ENCODE measurements at regions not wholly inside any gene's neighbourhood (a gene's known extent, or its start where the extent isn't known, plus 50 kb on each side); places are given as distances from the start of the nearest gene placed in this dataset.
A peak's percentile ranks its signal among the peaks of the same experiment; 100 is the strongest.

DNA sequence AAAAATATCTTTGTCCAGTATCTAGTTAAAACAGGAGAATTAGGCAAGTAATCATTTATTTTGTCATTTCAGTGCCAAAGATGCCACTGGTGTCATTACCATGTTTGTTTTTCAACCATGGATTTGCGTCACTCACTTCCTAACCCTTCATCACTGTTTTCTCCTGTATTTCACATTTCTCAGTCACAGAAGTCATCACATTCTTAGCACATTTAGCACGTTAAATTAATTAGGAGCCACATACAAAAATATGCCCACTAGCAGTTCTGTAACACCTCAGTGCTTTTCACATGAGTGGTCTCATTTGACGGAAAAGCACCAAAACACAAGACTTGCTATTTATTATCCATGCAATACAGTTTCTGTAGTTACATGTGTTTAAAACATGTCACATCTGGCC lies 546.0 kb downstream of the METTL15 start (continued):
- TF ChIP-seq, protein P1, sequence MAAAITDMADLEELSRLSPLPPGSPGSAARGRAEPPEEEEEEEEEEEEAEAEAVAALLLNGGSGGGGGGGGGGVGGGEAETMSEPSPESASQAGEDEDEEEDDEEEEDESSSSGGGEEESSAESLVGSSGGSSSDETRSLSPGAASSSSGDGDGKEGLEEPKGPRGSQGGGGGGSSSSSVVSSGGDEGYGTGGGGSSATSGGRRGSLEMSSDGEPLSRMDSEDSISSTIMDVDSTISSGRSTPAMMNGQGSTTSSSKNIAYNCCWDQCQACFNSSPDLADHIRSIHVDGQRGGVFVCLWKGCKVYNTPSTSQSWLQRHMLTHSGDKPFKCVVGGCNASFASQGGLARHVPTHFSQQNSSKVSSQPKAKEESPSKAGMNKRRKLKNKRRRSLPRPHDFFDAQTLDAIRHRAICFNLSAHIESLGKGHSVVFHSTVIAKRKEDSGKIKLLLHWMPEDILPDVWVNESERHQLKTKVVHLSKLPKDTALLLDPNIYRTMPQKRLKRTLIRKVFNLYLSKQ (tag by site-specific recombination; IDR thresholded peaks at IDR 0.05; ENCODE audit: borderline replicate concordance): no peak

DNA sequence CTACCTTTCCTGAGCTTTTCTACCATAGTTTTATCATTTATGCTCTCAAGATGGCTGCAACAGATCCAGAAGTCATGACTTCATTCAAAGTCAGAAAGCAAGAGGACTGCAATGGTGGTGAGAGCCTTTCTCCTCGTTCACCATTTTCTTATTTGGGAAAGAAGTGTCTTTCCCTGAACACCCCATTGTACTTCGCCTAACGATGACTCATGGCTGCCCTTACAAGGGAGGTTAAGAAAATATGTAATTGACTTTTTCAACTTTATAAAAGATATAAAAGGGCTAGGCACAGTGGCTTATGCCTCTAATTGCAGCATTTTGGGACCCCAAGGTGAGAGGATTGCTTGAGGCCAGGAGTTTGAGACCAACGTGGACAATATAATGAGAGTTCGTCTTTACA lies 541.7 kb downstream of the METTL15 start:
- TF ChIP-seq ZNF174 (tag by site-specific recombination; IDR thresholded peaks at IDR 0.05): no peak
- TF ChIP-seq GLIS1 (tag by site-specific recombination; IDR thresholded peaks at IDR 0.05): peak; percentile 61
- CTCF ChIA-PET: interaction anchor here (1.2 kb wide), 1 partner anchor 10 kb away, joined by 4 read pairs; no protein-coding TSS in a partner anchor
- POLR2A ChIA-PET: no interaction called here

DNA sequence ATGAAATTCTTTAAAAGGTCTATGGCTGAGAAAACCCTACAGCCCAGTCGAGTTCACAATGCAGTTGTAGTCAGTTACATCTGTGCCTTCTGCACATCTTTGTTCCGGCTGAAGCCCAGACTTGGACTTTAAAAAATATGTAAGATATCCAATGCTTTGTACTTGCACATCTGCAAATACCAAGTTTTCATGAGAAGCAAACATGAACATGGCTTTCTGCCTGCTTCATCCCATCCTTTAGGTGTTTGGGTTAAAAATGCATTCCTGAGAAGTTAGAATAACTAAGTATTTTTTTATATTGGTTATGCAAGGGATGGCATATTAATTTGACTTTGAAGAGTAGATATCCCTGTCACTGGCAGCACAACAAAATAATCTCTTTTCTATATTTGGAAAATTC lies 528.4 kb downstream of the METTL15 start:
- no peak overlapping the region for H3K27ac ChIP-seq (ENCODE audit: extremely low read depth, low read depth, low read length)
- ChIA-PET POLR2A (no interaction called here), CTCF (no interaction called here)
- H3K4me1 ChIP-seq (ENCODE audit: control insufficient read depth, insufficient read depth, low read length): no peaks in the 10 kb centered on the region
- no peak overlapping the region for H3K4me3 ChIP-seq (ENCODE audit: low read depth, low read length)
- H3K9me3 ChIP-seq (ENCODE audit: control insufficient read depth, insufficient read depth, low read depth, low read length): no peaks in the 10 kb centered on the region
- TF ChIP-seq, protein P2, sequence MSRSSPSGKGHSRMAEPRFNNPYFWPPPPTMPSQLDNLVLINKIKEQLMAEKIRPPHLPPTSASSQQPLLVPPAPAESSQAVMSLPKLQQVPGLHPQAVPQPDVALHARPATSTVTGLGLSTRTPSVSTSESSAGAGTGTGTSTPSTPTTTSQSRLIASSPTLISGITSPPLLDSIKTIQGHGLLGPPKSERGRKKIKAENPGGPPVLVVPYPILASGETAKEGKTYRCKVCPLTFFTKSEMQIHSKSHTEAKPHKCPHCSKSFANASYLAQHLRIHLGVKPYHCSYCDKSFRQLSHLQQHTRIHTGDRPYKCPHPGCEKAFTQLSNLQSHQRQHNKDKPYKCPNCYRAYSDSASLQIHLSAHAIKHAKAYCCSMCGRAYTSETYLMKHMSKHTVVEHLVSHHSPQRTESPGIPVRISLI (tag by site-specific recombination; IDR thresholded peaks at IDR 0.05): no peak
- no peak for TF ChIP-seq ZNF660 (tag by site-specific recombination; IDR thresholded peaks at IDR 0.05)
- no peak for TF ChIP-seq ZNF223 (tag by site-specific recombination; IDR thresholded peaks at IDR 0.05)
- TF ChIP-seq ZNF24 (tag by site-specific recombination; IDR thresholded peaks at IDR 0.05): no peak
- no peak for TF ChIP-seq KLF7 (tag by site-specific recombination; IDR thresholded peaks at IDR 0.05; ENCODE audit: borderline replicate concordance)
- no peaks in the 10 kb centered on the region for H3K36me3 ChIP-seq (ENCODE audit: control insufficient read depth in 2 of 2, insufficient read depth in 1 of 2, low read length in 2 of 2)

More for the DNA sequence above, 541.7 kb downstream of the METTL15 start:
- H3K27ac ChIP-seq (ENCODE audit: extremely low read depth, low read depth, low read length): no peak overlapping the region
- no peaks in the 10 kb centered on the region for H3K36me3 ChIP-seq (ENCODE audit: control insufficient read depth in 2 of 2, insufficient read depth in 1 of 2, low read length in 2 of 2)
- H3K4me3 ChIP-seq (ENCODE audit: low read depth, low read length): no peak overlapping the region
- no peaks in the 10 kb centered on the region for H3K4me1 ChIP-seq (ENCODE audit: control insufficient read depth, insufficient read depth, low read length)
- H3K9me3 ChIP-seq (ENCODE audit: control insufficient read depth, insufficient read depth, low read depth, low read length): no peaks in the 10 kb centered on the region

DNA sequence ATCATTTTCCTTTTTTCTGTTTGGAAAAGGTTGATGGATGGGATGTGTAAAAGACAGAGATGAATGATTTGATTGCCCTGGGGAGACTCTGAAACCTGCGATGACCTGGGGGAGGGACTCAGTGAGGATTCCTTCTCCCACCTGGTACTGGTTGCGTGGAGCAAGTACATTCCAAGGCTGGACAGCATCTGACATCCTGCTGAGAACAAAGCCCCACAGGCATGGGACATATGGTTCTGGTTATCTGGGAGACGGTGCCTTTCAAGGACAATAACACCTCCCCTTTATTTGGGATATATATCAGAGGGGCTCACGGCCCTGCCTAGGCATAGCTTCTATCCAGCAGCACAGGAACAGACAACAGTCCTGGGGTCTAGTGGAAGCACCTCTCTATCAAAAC lies 527.8 kb downstream of the METTL15 start:
- CTCF ChIA-PET: interaction anchor here (1.1 kb wide), 1 partner anchor 694 kb away, joined by 5 read pairs; no protein-coding TSS in a partner anchor
- no peaks in the 10 kb centered on the region for H3K4me1 ChIP-seq (ENCODE audit: control insufficient read depth, insufficient read depth, low read length)
- no peak overlapping the region for H3K27ac ChIP-seq (ENCODE audit: extremely low read depth, low read depth, low read length)
- POLR2A ChIA-PET: no interaction called here
- H3K36me3 ChIP-seq (ENCODE audit: control insufficient read depth in 2 of 2, insufficient read depth in 1 of 2, low read length in 2 of 2): no peaks in the 10 kb centered on the region
- H3K4me3 ChIP-seq (ENCODE audit: low read depth, low read length): no peak overlapping the region
- TF ChIP-seq ZNF416 (tag by site-specific recombination; IDR thresholded peaks at IDR 0.05): no peak
- no peak for TF ChIP-seq ZNF621 (tag by site-specific recombination; IDR thresholded peaks at IDR 0.05)
- no peak for TF ChIP-seq ZNF776 (tag by site-specific recombination; IDR thresholded peaks at IDR 0.05; ENCODE audit: borderline replicate concordance)
- no peak for TF ChIP-seq ZNF354C (tag by site-specific recombination; IDR thresholded peaks at IDR 0.05; ENCODE audit: borderline replicate concordance, low read depth)
- no peak for TF ChIP-seq ZNF350 (tag by site-specific recombination; IDR thresholded peaks at IDR 0.05)
- no peak for TF ChIP-seq ZNF585B (tag by site-specific recombination; IDR thresholded peaks at IDR 0.05)
- TF ChIP-seq, protein P2 (tag by site-specific recombination; IDR thresholded peaks at IDR 0.05): no peak
- no peak for TF ChIP-seq ZNF529 (tag by site-specific recombination; IDR thresholded peaks at IDR 0.05; ENCODE audit: insufficient replicate concordance)
- no peak for TF ChIP-seq ZNF610 (tag by site-specific recombination; IDR thresholded peaks at IDR 0.05; ENCODE audit: borderline replicate concordance)
- no peak for TF ChIP-seq ZBTB21 (tag by site-specific recombination; IDR thresholded peaks at IDR 0.05)
- TF ChIP-seq KLF1 (tag by site-specific recombination; IDR thresholded peaks at IDR 0.05): no peak
- TF ChIP-seq, protein P3, sequence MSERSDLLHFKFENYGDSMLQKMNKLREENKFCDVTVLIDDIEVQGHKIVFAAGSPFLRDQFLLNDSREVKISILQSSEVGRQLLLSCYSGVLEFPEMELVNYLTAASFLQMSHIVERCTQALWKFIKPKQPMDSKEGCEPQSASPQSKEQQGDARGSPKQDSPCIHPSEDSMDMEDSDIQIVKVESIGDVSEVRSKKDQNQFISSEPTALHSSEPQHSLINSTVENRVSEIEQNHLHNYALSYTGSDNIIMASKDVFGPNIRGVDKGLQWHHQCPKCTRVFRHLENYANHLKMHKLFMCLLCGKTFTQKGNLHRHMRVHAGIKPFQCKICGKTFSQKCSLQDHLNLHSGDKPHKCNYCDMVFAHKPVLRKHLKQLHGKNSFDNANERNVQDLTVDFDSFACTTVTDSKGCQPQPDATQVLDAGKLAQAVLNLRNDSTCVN (tag by site-specific recombination; optimal IDR thresholded peaks at IDR 0.05): no peak
- TF ChIP-seq ZNF426 (tag by site-specific recombination; IDR thresholded peaks at IDR 0.05): no peak
- no peak for TF ChIP-seq ZNF394 (tag by site-specific recombination; IDR thresholded peaks at IDR 0.05; ENCODE audit: borderline replicate concordance)
- TF ChIP-seq ZNF571 (tag by site-specific recombination; IDR thresholded peaks at IDR 0.05): no peak
- TF ChIP-seq YY1 (tag by site-specific recombination; IDR thresholded peaks at IDR 0.05): no peak
- TF ChIP-seq, protein P4, sequence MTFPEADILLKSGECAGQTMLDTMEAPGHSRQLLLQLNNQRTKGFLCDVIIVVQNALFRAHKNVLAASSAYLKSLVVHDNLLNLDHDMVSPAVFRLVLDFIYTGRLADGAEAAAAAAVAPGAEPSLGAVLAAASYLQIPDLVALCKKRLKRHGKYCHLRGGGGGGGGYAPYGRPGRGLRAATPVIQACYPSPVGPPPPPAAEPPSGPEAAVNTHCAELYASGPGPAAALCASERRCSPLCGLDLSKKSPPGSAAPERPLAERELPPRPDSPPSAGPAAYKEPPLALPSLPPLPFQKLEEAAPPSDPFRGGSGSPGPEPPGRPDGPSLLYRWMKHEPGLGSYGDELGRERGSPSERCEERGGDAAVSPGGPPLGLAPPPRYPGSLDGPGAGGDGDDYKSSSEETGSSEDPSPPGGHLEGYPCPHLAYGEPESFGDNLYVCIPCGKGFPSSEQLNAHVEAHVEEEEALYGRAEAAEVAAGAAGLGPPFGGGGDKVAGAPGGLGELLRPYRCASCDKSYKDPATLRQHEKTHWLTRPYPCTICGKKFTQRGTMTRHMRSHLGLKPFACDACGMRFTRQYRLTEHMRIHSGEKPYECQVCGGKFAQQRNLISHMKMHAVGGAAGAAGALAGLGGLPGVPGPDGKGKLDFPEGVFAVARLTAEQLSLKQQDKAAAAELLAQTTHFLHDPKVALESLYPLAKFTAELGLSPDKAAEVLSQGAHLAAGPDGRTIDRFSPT (tag by site-specific recombination; IDR thresholded peaks at IDR 0.05): no peak
- H3K9me3 ChIP-seq (ENCODE audit: control insufficient read depth, insufficient read depth, low read depth, low read length): no peaks in the 10 kb centered on the region
